H1 (cell line): ENCODE measurements at regions not wholly inside any gene's neighbourhood (a gene's known extent, or its start where the extent isn't known, plus 50 kb on each side); places are given as distances from the start of the nearest gene placed in this dataset.

Experiments used
- CTCF ChIA-PET: fragments of 300-600 bp; sonication (Branson Sonifier 250); formaldehyde crosslinking; loops from one replicate; lab custom pipeline; 2021; ENCODE audit not compliant: partially characterized antibody; lab: Charles Lee
- POLR2A ChIA-PET: fragments of 300-600 bp; sonication (Branson Sonifier 250); formaldehyde crosslinking; loops from one replicate; lab custom pipeline; 2021; ENCODE audit warnings: inconsistent platforms; ENCODE audit not compliant: partially characterized antibody; lab: Charles Lee
- DNase-seq, 2 experiments: peaks; one replicate each; pipeline versions ENCODE4 v3.0.0 to v3.0.0-alpha.2; 2010 to 2022; ENCODE audit warnings: low spot score in 2 of 2, low read depth in 1 of 2, mixed read lengths in 1 of 2
- FAIRE-seq: peaks from 2 replicates; lab custom pipeline; 2011; peaks lifted over from hg19 to GRCh38; lab: Jason Lieb, UNC
- H2AFZ ChIP-seq: 2 replicates; pipeline ENCODE4 v1.8.1; 2012; ENCODE audit warnings: low read length, inconsistent platforms
- H2AK5ac ChIP-seq: 2 replicates; pipeline ENCODE4 v1.6.1; 2013; ENCODE audit warnings: low read depth, low read length
- H2BK120ac ChIP-seq: replicated peaks from 2 replicates; pipeline ENCODE3; 2013; ENCODE audit warnings: low read depth, low read length, inconsistent platforms
- H2BK12ac ChIP-seq: 2 replicates; pipeline ENCODE4 v1.6.1; 2013; ENCODE audit warnings: low read depth, low read length
- H2BK15ac ChIP-seq: 2 replicates; pipeline ENCODE4 v1.6.1; 2013; ENCODE audit warnings: low read length
- H2BK20ac ChIP-seq: 2 replicates; pipeline ENCODE4 v1.6.1; 2013; ENCODE audit warnings: low read length
- H2BK5ac ChIP-seq: 2 replicates; pipeline ENCODE4 v1.6.1; 2013; ENCODE audit warnings: low read depth, low read length
- H3K14ac ChIP-seq: 2 replicates; pipeline ENCODE4 v1.6.1; 2013; ENCODE audit warnings: inconsistent platforms; ENCODE audit not compliant: insufficient read length
- H3K18ac ChIP-seq: 2 replicates; pipeline ENCODE4 v1.6.1; 2013; ENCODE audit warnings: low read length; ENCODE audit errors: extremely low read depth
- H3K23ac ChIP-seq: 2 replicates; pipeline ENCODE4 v1.6.1; 2013; ENCODE audit warnings: inconsistent platforms; ENCODE audit not compliant: insufficient read length
- H3K23me2 ChIP-seq: 2 replicates; pipeline ENCODE4 v1.6.1; 2013; ENCODE audit warnings: low read depth, low read length
- H3K27ac ChIP-seq: 2 replicates; pipeline ENCODE4 v1.6.1; 2011; ENCODE audit warnings: low read depth, low read length, inconsistent platforms
- H3K27me3 ChIP-seq, 4 experiments: replicated peaks in 1 of 4; 1 replicate in 1 of 4; 2 replicates in 3 of 4; pipeline versions ENCODE4 v1.6.1 to v1.8.1; 2011 to 2013; ENCODE audit warnings: low read length in 3 of 4, mild to moderate bottlenecking in 3 of 4, inconsistent platforms in 2 of 4, mixed read lengths in 2 of 4, moderate library complexity in 1 of 4; ENCODE audit not compliant: control insufficient read depth in 3 of 4, insufficient read depth in 3 of 4; ENCODE audit errors: extremely low read depth in 1 of 4
- H3K36me3 ChIP-seq, 4 experiments: 2 replicates each; pipeline versions ENCODE4 v1.6.1 to v1.8.1; 2011 to 2013; ENCODE audit warnings: mild to moderate bottlenecking in 4 of 4, low read length in 3 of 4, moderate library complexity in 2 of 4, control low read depth in 1 of 4, inconsistent platforms in 1 of 4; ENCODE audit not compliant: insufficient read depth in 4 of 4, control insufficient read depth in 2 of 4
- H3K4ac ChIP-seq: replicated peaks from 2 replicates; pipeline ENCODE3; 2013; ENCODE audit warnings: low read length, low read depth, mixed read lengths, inconsistent platforms; ENCODE audit not compliant: insufficient read length
- H3K4me1 ChIP-seq, 4 experiments: replicated peaks in 1 of 4; 1 replicate in 1 of 4; 2 replicates in 3 of 4; pipeline versions ENCODE4 v1.6.1 to v1.8.1; 2011 to 2013; ENCODE audit warnings: low read length in 3 of 4, inconsistent platforms in 2 of 4, mixed read lengths in 1 of 4; ENCODE audit not compliant: insufficient read depth in 4 of 4, control insufficient read depth in 3 of 4
- H3K4me2 ChIP-seq, 2 experiments: 2 replicates each; pipeline versions ENCODE4 v1.6.1 to v1.8.1; 2011 to 2013; ENCODE audit warnings: low read depth in 2 of 2, low read length in 2 of 2, control low read depth in 1 of 2, inconsistent platforms in 1 of 2, mild to moderate bottlenecking in 1 of 2; ENCODE audit not compliant: insufficient read depth in 1 of 2
- H3K4me3 ChIP-seq, 4 experiments: fragments of 200-600, 300-600 bp in 1 of 4; sonication (generic), shearing (Covaris generic), sonication (Bioruptor Twin) in 1 of 4; 2 replicates each; pipeline versions ENCODE4 v1.5.1 to v1.8.1; 2011 to 2016; ENCODE audit warnings: low read length in 4 of 4, low read depth in 3 of 4, control low read depth in 2 of 4, inconsistent platforms in 2 of 4, mild to moderate bottlenecking in 2 of 4, mixed read lengths in 1 of 4, moderate library complexity in 1 of 4; ENCODE audit not compliant: insufficient read depth in 2 of 4; ENCODE audit errors: extremely low read depth in 1 of 4
- H3K56ac ChIP-seq: replicated peaks from 2 replicates; pipeline ENCODE3; 2013; ENCODE audit warnings: low read depth, mild to moderate bottlenecking, mixed read lengths, low read length, inconsistent platforms; ENCODE audit not compliant: insufficient read length
- H3K79me1 ChIP-seq: 2 replicates; pipeline ENCODE4 v1.6.1; 2013; ENCODE audit warnings: low read depth, low read length, control low read depth
- H3K79me2 ChIP-seq, 2 experiments: 2 replicates each; pipeline versions ENCODE4 v1.6.1 to v1.8.1; 2012 to 2013; ENCODE audit warnings: low read length in 2 of 2, mild to moderate bottlenecking in 2 of 2, inconsistent platforms in 1 of 2; ENCODE audit not compliant: insufficient read depth in 2 of 2, control insufficient read depth in 1 of 2
- H3K9ac ChIP-seq, 4 experiments: replicated peaks in 1 of 4; 1 replicate in 1 of 4; 2 replicates in 3 of 4; pipeline versions ENCODE4 v1.6.1 to v1.8.1; 2011 to 2013; ENCODE audit warnings: low read depth in 3 of 4, low read length in 3 of 4, control low read depth in 2 of 4, mild to moderate bottlenecking in 2 of 4, moderate library complexity in 2 of 4, inconsistent platforms in 1 of 4; ENCODE audit errors: extremely low read depth in 1 of 4
- H3K9me3 ChIP-seq, 2 experiments: 2 replicates each; pipeline versions ENCODE4 v1.6.1 to v1.8.1; 2012 to 2013; ENCODE audit warnings: mild to moderate bottlenecking in 2 of 2, moderate library complexity in 2 of 2, control low read depth in 1 of 2, inconsistent platforms in 1 of 2, low read depth in 1 of 2, low read length in 1 of 2, mixed read lengths in 1 of 2; ENCODE audit not compliant: insufficient read depth in 2 of 2
- H4K20me1 ChIP-seq, 2 experiments: replicated peaks in 1 of 2; 2 replicates each; pipeline versions ENCODE3 to v1.8.1; 2011 to 2013; ENCODE audit warnings: inconsistent platforms in 2 of 2, low read length in 2 of 2, mild to moderate bottlenecking in 1 of 2; ENCODE audit not compliant: insufficient read depth in 2 of 2, control insufficient read depth in 1 of 2
- H4K5ac ChIP-seq: 2 replicates; pipeline ENCODE4 v1.6.1; 2013; ENCODE audit warnings: low read length, low read depth, mixed read lengths, inconsistent platforms; ENCODE audit not compliant: insufficient read length
- H4K8ac ChIP-seq: 2 replicates; pipeline ENCODE4 v1.8.0; 2013; ENCODE audit warnings: mild to moderate bottlenecking, moderate library complexity, low read length, inconsistent platforms; ENCODE audit not compliant: insufficient read depth; ENCODE audit errors: extremely low read depth
- H4K91ac ChIP-seq: replicated peaks from 2 replicates; pipeline ENCODE3; 2013; ENCODE audit warnings: low read length, mixed read lengths, inconsistent platforms; ENCODE audit not compliant: insufficient read length
- FOSL1 ChIP-seq: IDR thresholded peaks from 2 replicates; pipeline ENCODE4 v1.6.1; 2011; ENCODE audit warnings: mild to moderate bottlenecking, low read depth, low read length, moderate library complexity; ENCODE audit not compliant: insufficient read depth
- KDM5A ChIP-seq: fragments of 200-600 bp; IDR thresholded peaks from 2 replicates; pipeline ENCODE4 v1.7.1; 2012; ENCODE audit warnings: mild to moderate bottlenecking, low read length, inconsistent platforms, mixed read lengths
- POLR2A ChIP-seq, 2 experiments: IDR thresholded peaks; 1 replicate in 1 of 2; 2 replicates in 1 of 2; pipeline ENCODE4 v1.6.1; 2011; ENCODE audit warnings: low read depth in 2 of 2, low read length in 2 of 2, mild to moderate bottlenecking in 2 of 2; ENCODE audit errors: control extremely low read depth in 1 of 2
- WGBS, 2 experiments: shearing (Covaris generic) in 1 of 2; methylation state at CpG; one replicate each; pipeline versions ENCODE4 v1.1.6 to v1.1.7; 2013 to 2015; ENCODE audit warnings: low lambda C conversion rate in 2 of 2, mixed read lengths in 2 of 2, inconsistent platforms in 1 of 2, low coverage in 1 of 2, missing lambda C conversion rate in 1 of 2; ENCODE audit not compliant: insufficient replicate concordance in 2 of 2, insufficient coverage in 1 of 2, insufficient read length in 1 of 2; ENCODE audit errors: extremely low coverage in 1 of 2, missing lambda C conversion rate in 1 of 2; 5-methylcytosine and 5-hydroxymethylcytosine counted together

- Histone ChIP-seq H2BK12ac (no peak overlapping the region), H4K8ac (no peak overlapping the region), H3K56ac (no peak overlapping the region), H3K9me3 (no peaks in the 10 kb centered on the region), H3K27me3 (0 out of 7 replicates have a peak, but pooled peaks cover 0 to 4% (median 0%) of the 10 kb centered on the region in 4 experiments), H2BK5ac (no peak overlapping the region), H4K91ac (no peak overlapping the region), H3K18ac (no peak overlapping the region), H3K79me1 (no peaks in the 10 kb centered on the region), H2BK15ac (no peak overlapping the region), H3K27ac (no peak overlapping the region), H3K79me2 (no peaks in the 10 kb centered on the region), H4K20me1 (no peaks in the 10 kb centered on the region), H2BK120ac (no peak overlapping the region), H3K14ac (no peak overlapping the region), H2AFZ (no peak overlapping the region; the same call in 1 of the 2 replicates), H3K4me1 (no peaks in the 10 kb centered on the region), H3K4me3 (no peak overlapping the region), H2AK5ac (no peak overlapping the region), H3K4ac (no peak overlapping the region), H4K5ac (no peak overlapping the region), H3K4me2 (no peak overlapping the region), H3K23me2 (peaks cover 2% of the 10 kb centered on the region), H3K9ac (no peak overlapping the region), H3K36me3 (no peaks in the 10 kb centered on the region), H3K23ac (no peak overlapping the region), H2BK20ac (no peak overlapping the region)
- TF ChIP-seq FOSL1 (no peak), POLR2A (IDR thresholded peaks at IDR 0.05; ENCODE audit: control extremely low read depth in 1 of 2, low read depth in 2 of 2, low read length in 2 of 2) (no peak), KDM5A (no peak)
- ChIA-PET POLR2A (no interaction called here), CTCF (interaction anchor here (1.5 kb wide), 1 partner anchor 10 kb away, joined by 6 read pairs; no protein-coding TSS in a partner anchor)
- DNase-seq (no peak), FAIRE-seq (no peak)
- 69% methylated on average over 11 of the region's 11 CpGs; no CpG with 5 or more reads in 1 of the 2 experiments for whole genome bisulfite sequencing, 2 experiments
Observed at GRCh38 chr1:91600431-91601337, 100.0 kb downstream of the CDC7 start.
